Upper lobe of left lung (tissue), 4 donors: ENCODE measurements at regions not wholly inside any gene's neighbourhood (a gene's known extent, or its start where the extent isn't known, plus 50 kb on each side); places are given as distances from the start of the nearest gene placed in this dataset.

Experiments
- POLR2A ChIP-seq, 4 donors: fragments of 450-650 bp; IDR thresholded peaks; one replicate each; pipeline ENCODE4 v1.5.1; 2016 to 2017; ENCODE audit warnings: antibody characterized with exemption in 4 of 4, mild to moderate bottlenecking in 2 of 4
- TF ChIP-seq, protein P1 (sequence below), 6 experiments: fragments of 450-650 bp in 4 of 6; fragments of 200-600 bp in 2 of 6; sonication (generic) in 2 of 6; IDR thresholded peaks; one replicate each; pipeline ENCODE4 v1.5.1; 2016 to 2019; ENCODE audit warnings: antibody characterized with exemption in 6 of 6

- no peak for TF ChIP-seq POLR2A (IDR thresholded peaks at IDR 0.05)
- TF ChIP-seq, protein P1, sequence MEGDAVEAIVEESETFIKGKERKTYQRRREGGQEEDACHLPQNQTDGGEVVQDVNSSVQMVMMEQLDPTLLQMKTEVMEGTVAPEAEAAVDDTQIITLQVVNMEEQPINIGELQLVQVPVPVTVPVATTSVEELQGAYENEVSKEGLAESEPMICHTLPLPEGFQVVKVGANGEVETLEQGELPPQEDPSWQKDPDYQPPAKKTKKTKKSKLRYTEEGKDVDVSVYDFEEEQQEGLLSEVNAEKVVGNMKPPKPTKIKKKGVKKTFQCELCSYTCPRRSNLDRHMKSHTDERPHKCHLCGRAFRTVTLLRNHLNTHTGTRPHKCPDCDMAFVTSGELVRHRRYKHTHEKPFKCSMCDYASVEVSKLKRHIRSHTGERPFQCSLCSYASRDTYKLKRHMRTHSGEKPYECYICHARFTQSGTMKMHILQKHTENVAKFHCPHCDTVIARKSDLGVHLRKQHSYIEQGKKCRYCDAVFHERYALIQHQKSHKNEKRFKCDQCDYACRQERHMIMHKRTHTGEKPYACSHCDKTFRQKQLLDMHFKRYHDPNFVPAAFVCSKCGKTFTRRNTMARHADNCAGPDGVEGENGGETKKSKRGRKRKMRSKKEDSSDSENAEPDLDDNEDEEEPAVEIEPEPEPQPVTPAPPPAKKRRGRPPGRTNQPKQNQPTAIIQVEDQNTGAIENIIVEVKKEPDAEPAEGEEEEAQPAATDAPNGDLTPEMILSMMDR (IDR thresholded peaks at IDR 0.05) = no peak
Observed at GRCh38 chr11:120030411-120030810, 107.5 kb downstream of the TRIM29 start.
